RWPE1 (cell line): ENCODE measurements at regions not wholly inside any gene's neighbourhood (a gene's known extent, or its start where the extent isn't known, plus 50 kb on each side); places are given as distances from the start of the nearest gene placed in this dataset.

Experiments
- CTCF ChIA-PET: fragments of 350-600 bp; sonication (Branson Sonifier 250); formaldehyde crosslinking; extraction: SDS; loops from one replicate; lab custom pipeline; 2021; lab: Yijun Ruan, JAX
- POLR2A ChIA-PET: fragments of 400-600 bp; formaldehyde crosslinking; extraction: SDS; loops from one replicate; lab custom pipeline; 2020; ENCODE audit warnings: antibody characterized with exemption; ENCODE audit not compliant: low non-redundant PET; lab: Yijun Ruan, JAX
- DNase-seq: peaks from one replicate; pipeline ENCODE4 v3.0.0; 2012; ENCODE audit warnings: low spot score
- H3K27ac ChIP-seq: fragments of 450-650 bp; 2 replicates; pipeline ENCODE4 v1.5.1; 2017
- CTCF ChIP-seq: fragments of 450-650 bp; conservative IDR thresholded peaks from 2 replicates; pipeline ENCODE4 v1.5.1; 2017; ENCODE audit warnings: low read depth, mild to moderate bottlenecking

GRCh38 chr1:185409763-185410528 lies 92.9 kb upstream of the IVNS1ABP start:
- CTCF ChIA-PET, result no interaction called here
- no peak for TF ChIP-seq CTCF
- no peak overlapping the region for H3K27ac ChIP-seq
- no peak for DNase-seq
- POLR2A ChIA-PET, result no interaction called here

GRCh38 chr1:185409345-185409744 lies 92.3 kb upstream of the IVNS1ABP start:
- no peak for DNase-seq
- CTCF ChIA-PET, result no interaction called here
- no peak overlapping the region for H3K27ac ChIP-seq
- POLR2A ChIA-PET, result no interaction called here
- TF ChIP-seq CTCF, result no peak

GRCh38 chr1:185408700-185409270 lies 91.7 kb upstream of the IVNS1ABP start:
- no peak for DNase-seq

GRCh38 chr1:185406691-185407009 lies 89.6 kb upstream of the IVNS1ABP start:
- no peak for DNase-seq
- no peak for TF ChIP-seq CTCF
- no peak overlapping the region for H3K27ac ChIP-seq
- ChIA-PET POLR2A (no interaction called here), CTCF (interaction anchor here (0.7 to 1.3 kb wide), 2 partner anchors 180 to 189 kb away, joined by 3 to 7 read pairs; no protein-coding TSS in a partner anchor)

More at GRCh38 chr1:185408700-185409270, 91.7 kb upstream of the IVNS1ABP start:
- ChIA-PET CTCF (interaction anchor here (0.7 kb wide), 1 partner anchor 95 kb away, joined by 3 read pairs; no protein-coding TSS in a partner anchor), POLR2A (no interaction called here)
- no peak for TF ChIP-seq CTCF
- no peak overlapping the region for H3K27ac ChIP-seq

GRCh38 chr1:185406006-185406690 lies 89.1 kb upstream of the IVNS1ABP start:
- ChIA-PET CTCF (interaction anchor here (0.7 to 1.3 kb wide), 2 partner anchors 181 to 190 kb away, joined by 3 to 7 read pairs; no protein-coding TSS in a partner anchor), POLR2A (no interaction called here)
- no peak overlapping the region for H3K27ac ChIP-seq

More at GRCh38 chr1:185406006-185406690, 89.1 kb upstream of the IVNS1ABP start:
- no peak for DNase-seq
- no peak for TF ChIP-seq CTCF
